Neural cell (in vitro differentiated cells): ENCODE measurements at regions not wholly inside any gene's neighbourhood (a gene's known extent, or its start where the extent isn't known, plus 50 kb on each side); places are given as distances from the start of the nearest gene placed in this dataset.

Experiments
- H2AFZ ChIP-seq: fragments of 200-600, 300-800 bp; sonication (generic), shearing (Covaris generic); 2 replicates; pipeline ENCODE4 v1.6.0; 2014; ENCODE audit warnings: low read depth, mild to moderate bottlenecking, antibody characterized with exemption, low read length, moderate library complexity
- H3F3A ChIP-seq: fragments of 200-600 bp; shearing (Covaris generic); 2 replicates; pipeline ENCODE4 v1.6.1; 2016; ENCODE audit warnings: mild to moderate bottlenecking, moderate library complexity, mixed read lengths, antibody characterized with exemption, low read length; ENCODE audit not compliant: insufficient read depth, poor library complexity, severe bottlenecking
- H3K27ac ChIP-seq: fragments of 200-600, 300-800 bp; sonication (generic), shearing (Covaris generic); 2 replicates; pipeline ENCODE4 v1.5.1; 2014; ENCODE audit warnings: mild to moderate bottlenecking, low read length, moderate library complexity
- H3K27me3 ChIP-seq: fragments of 300-800, 200-600 bp; sonication (generic), shearing (Covaris generic); 2 replicates; pipeline ENCODE4 v1.6.0; 2014; ENCODE audit warnings: mild to moderate bottlenecking, low read depth, low read length, moderate library complexity; ENCODE audit not compliant: insufficient read depth
- H3K36me3 ChIP-seq: fragments of 300-800, 200-600 bp; sonication (generic), shearing (Covaris generic); 2 replicates; pipeline ENCODE4 v1.5.1; 2014; ENCODE audit warnings: mild to moderate bottlenecking, antibody characterized with exemption, low read length, moderate library complexity; ENCODE audit not compliant: insufficient read depth
- H3K4me2 ChIP-seq: fragments of 300-800, 200-600 bp; sonication (generic), shearing (Covaris generic); 2 replicates; pipeline ENCODE4 v1.6.0; 2014; ENCODE audit warnings: mild to moderate bottlenecking, low read length
- H3K4me3 ChIP-seq: fragments of 300-800, 200-600 bp; sonication (generic), shearing (Covaris generic); 2 replicates; pipeline ENCODE4 v1.5.1; 2014; ENCODE audit warnings: mild to moderate bottlenecking, low read length, moderate library complexity
- H3K79me2 ChIP-seq: fragments of 200-600 bp; shearing (Covaris generic); replicated peaks from 2 replicates; pipeline ENCODE4 v1.6.0; 2014; ENCODE audit warnings: mild to moderate bottlenecking, low read length, moderate library complexity; ENCODE audit not compliant: insufficient read depth
- H3K9ac ChIP-seq: fragments of 300-800, 200-600 bp; sonication (generic), shearing (Covaris generic); 2 replicates; pipeline ENCODE4 v1.6.1; 2016; ENCODE audit warnings: mild to moderate bottlenecking, low read length, mixed read lengths
- H3K9me2 ChIP-seq: fragments of 200-600 bp; shearing (Covaris generic); 2 replicates; pipeline ENCODE4 v1.6.1; 2016; ENCODE audit warnings: mild to moderate bottlenecking, low read length, mixed read lengths; ENCODE audit not compliant: insufficient read depth
- H3K9me3 ChIP-seq: fragments of 200-600, 300-800 bp; sonication (generic), shearing (Covaris generic); 2 replicates; pipeline ENCODE4 v1.6.1; 2016; ENCODE audit warnings: mild to moderate bottlenecking, mixed run types, low read length, moderate library complexity, mixed read lengths
- H4K20me1 ChIP-seq: fragments of 200-600 bp; shearing (Covaris generic); 2 replicates; pipeline ENCODE4 v1.6.1; 2016; ENCODE audit warnings: mild to moderate bottlenecking, mixed run types; ENCODE audit not compliant: insufficient read depth
- CTCF ChIP-seq: fragments of 450-650 bp; IDR thresholded peaks from 2 replicates; pipeline ENCODE4 v1.5.1; 2014; ENCODE audit warnings: antibody characterized with exemption, mild to moderate bottlenecking, moderate library complexity; ENCODE audit not compliant: poor library complexity, severe bottlenecking
- EP300 ChIP-seq: fragments of 450-650 bp; conservative IDR thresholded peaks from 2 replicates; pipeline ENCODE4 v1.6.1; 2014; ENCODE audit warnings: antibody characterized with exemption, mild to moderate bottlenecking, moderate library complexity; ENCODE audit not compliant: poor library complexity, severe bottlenecking
- EZH2 ChIP-seq: fragments of 200-600, 300-800 bp; shearing (Covaris generic), sonication (generic); IDR thresholded peaks from 2 replicates; pipeline ENCODE4 v1.6.1; 2014; ENCODE audit warnings: antibody characterized with exemption, low read length, borderline replicate concordance, mild to moderate bottlenecking; ENCODE audit not compliant: insufficient read depth, poor library complexity, severe bottlenecking
- MXI1 ChIP-seq: fragments of 450-650 bp; conservative IDR thresholded peaks from 2 replicates; pipeline ENCODE4 v1.6.1; 2014; ENCODE audit warnings: antibody characterized with exemption, mild to moderate bottlenecking; ENCODE audit not compliant: poor library complexity, severe bottlenecking
- POLR2AphosphoS5 ChIP-seq: IDR thresholded peaks from 2 replicates; pipeline ENCODE4 v1.6.1; 2012
- RAD21 ChIP-seq: fragments of 450-650 bp; conservative IDR thresholded peaks from 2 replicates; pipeline ENCODE4 v1.6.1; 2014; ENCODE audit warnings: antibody characterized with exemption, mild to moderate bottlenecking, moderate library complexity
- REST ChIP-seq: IDR thresholded peaks from 2 replicates; pipeline ENCODE4 v1.6.1; 2012; ENCODE audit warnings: borderline replicate concordance
- SMC3 ChIP-seq: fragments of 450-650 bp; conservative IDR thresholded peaks from 2 replicates; pipeline ENCODE4 v1.6.1; 2014; ENCODE audit warnings: antibody characterized with exemption, mild to moderate bottlenecking, moderate library complexity; ENCODE audit not compliant: poor library complexity
- TAF1 ChIP-seq: IDR thresholded peaks from 2 replicates; pipeline ENCODE4 v1.6.1; 2012; ENCODE audit warnings: low read depth

GRCh38 chr6:113505084-113505699, 352.0 kb upstream of the MARCKS start:
- Histone ChIP-seq H3K27ac (no peak overlapping the region), H3K9me2 (no peaks in the 10 kb centered on the region), H3K4me2 (no peak overlapping the region), H2AFZ (no peak overlapping the region), H3K4me3 (no peak overlapping the region), H3K79me2 (no peaks in the 10 kb centered on the region), H3K9ac (no peak overlapping the region), H3K9me3 (no peaks in the 10 kb centered on the region), H4K20me1 (no peaks in the 10 kb centered on the region), H3F3A (no peaks in the 10 kb centered on the region), H3K36me3 (no peaks in the 10 kb centered on the region), H3K27me3 (no peaks in the 10 kb centered on the region)
- no peak for TF ChIP-seq EP300
- TF ChIP-seq SMC3 = no peak
- no peak for TF ChIP-seq EZH2
- no peak for TF ChIP-seq RAD21
- no peak for TF ChIP-seq REST
- no peak for TF ChIP-seq CTCF
- TF ChIP-seq POLR2AphosphoS5 = no peak
- no peak for TF ChIP-seq MXI1
- TF ChIP-seq TAF1 = no peak

GRCh38 chr6:113508249-113508648, 348.9 kb upstream of the MARCKS start:
- Histone ChIP-seq H3F3A (no peaks in the 10 kb centered on the region), H3K27me3 (no peaks in the 10 kb centered on the region), H3K4me2 (no peak overlapping the region), H3K9me3 (no peaks in the 10 kb centered on the region), H3K9ac (no peak overlapping the region), H3K9me2 (no peaks in the 10 kb centered on the region), H3K36me3 (no peaks in the 10 kb centered on the region), H2AFZ (no peak overlapping the region), H3K79me2 (no peaks in the 10 kb centered on the region), H4K20me1 (no peaks in the 10 kb centered on the region), H3K4me3 (no peak overlapping the region), H3K27ac (no peak overlapping the region)
- no peak for TF ChIP-seq POLR2AphosphoS5
- TF ChIP-seq EP300 = no peak
- TF ChIP-seq RAD21 = no peak
- no peak for TF ChIP-seq EZH2
- no peak for TF ChIP-seq CTCF
- TF ChIP-seq REST = no peak
- no peak for TF ChIP-seq TAF1
- no peak for TF ChIP-seq SMC3
- TF ChIP-seq MXI1 = no peak
